Mucosa of descending colon (tissue), 3 donors: ENCODE measurements at regions not wholly inside any gene's neighbourhood (a gene's known extent, or its start where the extent isn't known, plus 50 kb on each side); places are given as distances from the start of the nearest gene placed in this dataset.
A peak's percentile ranks its signal among the peaks of the same experiment; 100 is the strongest.
"Not testable (repeated sequence)": the region's sequence is repeated elsewhere in the genome, so short reads cannot be mapped to it uniquely, and the experiment has no call there.

Experiments
- ATAC-seq: fragments of 200-7000 bp; cut with Tn5 transposase; one replicate; pipeline ENCODE4 v1.9.1; 2020; ENCODE audit warnings: mild to moderate bottlenecking, moderate library complexity
- DNase-seq, 3 donors: peaks; one replicate each; pipeline ENCODE4 v3.0.0-alpha.2; 2020
- H3K36me3 ChIP-seq: fragments of 200-600 bp; one replicate; pipeline ENCODE4 v1.8.0; 2021; ENCODE audit warnings: low read depth, mild to moderate bottlenecking
- H3K4me1 ChIP-seq: fragments of 200-600 bp; one replicate; pipeline ENCODE4 v1.8.0; 2021; ENCODE audit warnings: low read depth, mild to moderate bottlenecking
- H3K4me3 ChIP-seq: fragments of 200-600 bp; one replicate; pipeline ENCODE4 v1.8.0; 2021; ENCODE audit warnings: mild to moderate bottlenecking
- H3K9me3 ChIP-seq: fragments of 200-600 bp; one replicate; pipeline ENCODE4 v1.8.0; 2021; ENCODE audit warnings: mild to moderate bottlenecking
- intact Hi-C, 2 donors: fragments of 100-400 bp; cut with DNase I in 1 of 2; cut with micrococcal nuclease in 1 of 2; formaldehyde crosslinking; loops; one replicate each; pipeline versions ENCODE4 v1.11.0 to v1.11.1; 2022; cut with DNase I, micrococcal nuclease
- TF ChIP-seq, protein P1 (sequence below): fragments of 200-600 bp; IDR thresholded peaks from one replicate; pipeline ENCODE4 v1.8.0; 2022; ENCODE audit warnings: antibody characterized with exemption, mild to moderate bottlenecking
- donor health status: DM: no; HTN: no; CAD: no; lungs with moderate emphysema.
- donor health status: DM: no; HTN: no; CAD: no.
- donor health status: DM: no; HTN: yes; CAD: no.

DNA sequence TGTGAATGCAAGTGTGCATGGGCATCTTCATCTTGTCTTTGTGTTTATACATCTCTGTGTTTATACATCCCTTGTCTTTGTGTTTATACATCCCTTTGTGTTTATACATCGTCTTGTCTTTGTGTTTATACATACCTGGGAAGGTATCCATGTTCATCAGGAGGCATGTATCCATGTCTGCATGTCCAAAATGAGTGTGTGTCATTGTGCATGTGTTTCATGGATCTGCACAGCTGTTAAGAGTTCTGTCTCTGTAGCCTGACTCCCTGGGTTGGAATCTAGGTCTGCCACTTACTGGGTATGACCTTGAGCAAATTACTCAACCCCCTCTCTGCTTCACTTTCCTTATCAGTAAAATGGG is 50.1 kb upstream of the SIRPA start:
- H3K36me3 ChIP-seq: no peaks in the 10 kb centered on the region
- intact Hi-C loops: no loop called here
- H3K4me1 ChIP-seq: no peaks in the 10 kb centered on the region
- no peak overlapping the region for H3K4me3 ChIP-seq
- TF ChIP-seq, protein P1, sequence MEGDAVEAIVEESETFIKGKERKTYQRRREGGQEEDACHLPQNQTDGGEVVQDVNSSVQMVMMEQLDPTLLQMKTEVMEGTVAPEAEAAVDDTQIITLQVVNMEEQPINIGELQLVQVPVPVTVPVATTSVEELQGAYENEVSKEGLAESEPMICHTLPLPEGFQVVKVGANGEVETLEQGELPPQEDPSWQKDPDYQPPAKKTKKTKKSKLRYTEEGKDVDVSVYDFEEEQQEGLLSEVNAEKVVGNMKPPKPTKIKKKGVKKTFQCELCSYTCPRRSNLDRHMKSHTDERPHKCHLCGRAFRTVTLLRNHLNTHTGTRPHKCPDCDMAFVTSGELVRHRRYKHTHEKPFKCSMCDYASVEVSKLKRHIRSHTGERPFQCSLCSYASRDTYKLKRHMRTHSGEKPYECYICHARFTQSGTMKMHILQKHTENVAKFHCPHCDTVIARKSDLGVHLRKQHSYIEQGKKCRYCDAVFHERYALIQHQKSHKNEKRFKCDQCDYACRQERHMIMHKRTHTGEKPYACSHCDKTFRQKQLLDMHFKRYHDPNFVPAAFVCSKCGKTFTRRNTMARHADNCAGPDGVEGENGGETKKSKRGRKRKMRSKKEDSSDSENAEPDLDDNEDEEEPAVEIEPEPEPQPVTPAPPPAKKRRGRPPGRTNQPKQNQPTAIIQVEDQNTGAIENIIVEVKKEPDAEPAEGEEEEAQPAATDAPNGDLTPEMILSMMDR: no peak
- ATAC-seq: no peak
- no peak for DNase-seq
- no peaks in the 10 kb centered on the region for H3K9me3 ChIP-seq

DNA sequence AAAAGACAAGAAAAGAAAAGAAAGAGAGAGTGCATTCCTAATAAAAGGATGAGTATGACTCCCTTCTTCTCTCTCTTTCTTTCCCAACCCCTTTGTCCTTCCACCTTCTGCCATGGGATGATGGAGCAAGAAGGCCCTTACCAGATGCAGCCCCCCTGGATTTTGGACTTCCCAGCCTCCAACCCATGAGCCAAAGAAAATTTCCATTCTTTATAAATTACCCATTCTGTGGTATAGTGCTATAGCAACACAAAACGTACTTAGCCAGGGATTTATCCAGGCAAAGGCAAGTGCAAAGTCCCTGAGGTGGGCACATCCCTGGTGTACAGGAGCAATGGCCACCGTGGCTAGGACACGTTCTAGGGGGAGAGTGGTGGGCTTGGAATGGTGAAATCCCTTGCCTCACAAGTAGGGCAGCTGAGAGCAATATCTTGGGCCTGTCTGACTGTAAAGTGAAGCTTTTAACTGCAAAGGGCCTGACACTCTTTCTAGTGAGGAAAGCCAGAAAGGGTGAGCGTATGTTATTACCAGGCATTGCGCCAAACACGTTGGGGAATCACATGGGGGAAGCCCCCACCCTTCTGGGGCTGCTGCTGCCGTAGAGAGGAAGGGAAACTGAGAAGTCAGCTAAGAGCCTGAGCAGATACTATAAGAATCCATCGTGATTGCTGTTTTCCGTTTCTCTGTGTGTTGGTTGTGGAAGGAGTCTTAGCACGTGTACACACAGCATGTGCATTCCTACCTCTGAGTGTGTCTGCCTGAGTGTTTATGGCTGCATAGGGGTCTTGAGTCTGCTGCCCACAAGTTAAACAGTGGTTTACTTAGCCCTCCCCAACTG is 50.7 kb upstream of the SIRPA start:
- DNase-seq (peak in 1 of 3 donors; percentile 58), ATAC-seq (peak; percentile 70)
- no peak overlapping the region for H3K4me3 ChIP-seq
- no peaks in the 10 kb centered on the region for H3K4me1 ChIP-seq
- no peaks in the 10 kb centered on the region for H3K36me3 ChIP-seq
- TF ChIP-seq, protein P1: no peak
- intact Hi-C loops: no loop called here
- no peaks in the 10 kb centered on the region for H3K9me3 ChIP-seq

DNA sequence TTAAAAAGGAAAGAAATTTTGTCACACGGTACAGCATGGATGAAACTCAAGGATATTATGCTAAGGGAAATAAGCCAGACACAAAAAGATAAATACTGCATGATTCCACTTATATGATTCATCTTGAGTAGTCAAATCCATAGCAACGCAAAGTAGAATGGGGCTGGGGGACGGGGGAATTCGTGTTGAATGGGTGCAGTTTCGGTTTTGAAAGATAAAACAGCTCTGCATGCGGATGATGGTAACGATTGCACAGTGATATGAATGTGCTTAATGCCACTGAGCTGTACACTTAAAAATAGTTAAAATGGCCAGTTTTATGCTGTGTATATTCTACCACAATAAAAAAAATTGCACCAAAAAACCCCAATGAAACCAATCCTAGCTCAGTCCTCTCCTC is 52.9 kb upstream of the SIRPA start:
- TF ChIP-seq, protein P1: no peak
- no peak overlapping the region for H3K4me3 ChIP-seq
- DNase-seq (no peak), ATAC-seq (no peak)
- no peaks in the 10 kb centered on the region for H3K9me3 ChIP-seq
- intact Hi-C loops: no loop called here
- H3K36me3 ChIP-seq: no peaks in the 10 kb centered on the region
- H3K4me1 ChIP-seq: no peaks in the 10 kb centered on the region

DNA sequence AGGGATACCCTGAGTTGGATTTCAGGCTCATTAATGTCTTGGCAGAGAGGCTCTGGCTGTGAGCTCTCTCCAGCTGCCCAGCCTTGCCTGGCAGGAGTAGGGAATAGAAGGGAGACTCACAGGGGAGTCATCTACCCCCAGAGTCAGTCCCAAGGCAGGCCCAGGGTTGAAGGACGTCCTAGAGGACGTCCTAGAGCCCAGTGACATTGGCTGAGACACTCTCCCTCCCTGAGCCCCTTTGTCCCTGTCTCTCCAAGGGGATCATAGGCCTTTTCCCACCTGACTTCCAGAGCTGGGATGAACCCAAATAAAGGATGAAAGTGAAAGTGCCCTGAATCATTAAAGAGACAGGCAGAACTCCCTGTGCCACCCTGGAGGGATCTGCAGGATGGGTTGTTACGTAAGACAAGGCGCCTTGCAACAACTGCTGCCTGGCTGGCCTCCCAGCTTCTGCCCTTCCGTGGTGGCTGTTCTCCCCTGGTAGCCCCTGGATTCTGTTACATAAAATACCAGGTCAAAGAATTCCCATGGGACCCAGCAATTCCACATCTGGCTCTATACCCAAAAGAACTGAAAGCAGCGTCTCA is 53.6 kb upstream of the SIRPA start:
- intact Hi-C loops: no loop called here
- DNase-seq (no peak), ATAC-seq (no peak)
- H3K4me1 ChIP-seq: no peaks in the 10 kb centered on the region
- H3K9me3 ChIP-seq: no peaks in the 10 kb centered on the region
- H3K4me3 ChIP-seq: no peak overlapping the region
- TF ChIP-seq, protein P1: no peak
- no peaks in the 10 kb centered on the region for H3K36me3 ChIP-seq

DNA sequence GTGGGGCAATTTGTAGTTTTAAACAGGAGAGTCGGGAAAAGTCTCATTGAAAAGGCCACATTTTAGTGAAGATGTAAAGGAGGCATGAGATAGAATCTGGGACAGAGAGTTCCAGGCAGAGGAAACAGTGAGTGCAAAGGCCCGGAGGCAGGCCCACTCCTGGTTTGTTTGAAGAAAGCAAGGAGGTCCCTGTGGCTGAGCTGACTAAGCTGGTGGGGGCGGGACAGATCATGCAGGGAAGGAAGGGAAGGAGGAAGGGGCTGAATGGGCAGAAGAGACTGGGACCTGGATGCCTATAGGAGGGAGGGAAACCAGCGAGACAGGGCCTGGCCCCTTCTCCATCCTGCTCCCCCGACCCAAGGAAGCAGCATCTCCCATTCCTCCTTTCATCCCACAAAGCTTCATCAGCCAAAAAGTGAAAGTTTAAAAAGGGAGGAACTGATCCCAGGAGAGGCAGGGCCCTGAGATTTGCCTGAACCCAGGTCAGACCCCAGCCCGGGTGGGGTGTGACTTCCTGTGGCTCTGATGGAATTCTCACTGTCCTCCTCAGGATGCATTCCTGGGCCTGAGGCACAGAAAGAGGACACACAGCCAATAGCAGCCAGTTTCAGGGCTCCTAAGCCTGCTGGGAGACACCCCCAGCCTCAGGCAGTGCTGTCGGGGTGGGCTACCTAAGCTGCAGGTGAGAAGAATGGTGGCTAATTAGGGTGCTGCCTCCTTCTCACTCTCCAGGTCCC is 54.2 kb upstream of the SIRPA start:
- no peaks in the 10 kb centered on the region for H3K9me3 ChIP-seq
- intact Hi-C loops: no loop called here
- H3K4me3 ChIP-seq: no peak overlapping the region
- DNase-seq (no peak), ATAC-seq (no peak)
- no peaks in the 10 kb centered on the region for H3K4me1 ChIP-seq
- TF ChIP-seq, protein P1: no peak
- H3K36me3 ChIP-seq: no peaks in the 10 kb centered on the region

DNA sequence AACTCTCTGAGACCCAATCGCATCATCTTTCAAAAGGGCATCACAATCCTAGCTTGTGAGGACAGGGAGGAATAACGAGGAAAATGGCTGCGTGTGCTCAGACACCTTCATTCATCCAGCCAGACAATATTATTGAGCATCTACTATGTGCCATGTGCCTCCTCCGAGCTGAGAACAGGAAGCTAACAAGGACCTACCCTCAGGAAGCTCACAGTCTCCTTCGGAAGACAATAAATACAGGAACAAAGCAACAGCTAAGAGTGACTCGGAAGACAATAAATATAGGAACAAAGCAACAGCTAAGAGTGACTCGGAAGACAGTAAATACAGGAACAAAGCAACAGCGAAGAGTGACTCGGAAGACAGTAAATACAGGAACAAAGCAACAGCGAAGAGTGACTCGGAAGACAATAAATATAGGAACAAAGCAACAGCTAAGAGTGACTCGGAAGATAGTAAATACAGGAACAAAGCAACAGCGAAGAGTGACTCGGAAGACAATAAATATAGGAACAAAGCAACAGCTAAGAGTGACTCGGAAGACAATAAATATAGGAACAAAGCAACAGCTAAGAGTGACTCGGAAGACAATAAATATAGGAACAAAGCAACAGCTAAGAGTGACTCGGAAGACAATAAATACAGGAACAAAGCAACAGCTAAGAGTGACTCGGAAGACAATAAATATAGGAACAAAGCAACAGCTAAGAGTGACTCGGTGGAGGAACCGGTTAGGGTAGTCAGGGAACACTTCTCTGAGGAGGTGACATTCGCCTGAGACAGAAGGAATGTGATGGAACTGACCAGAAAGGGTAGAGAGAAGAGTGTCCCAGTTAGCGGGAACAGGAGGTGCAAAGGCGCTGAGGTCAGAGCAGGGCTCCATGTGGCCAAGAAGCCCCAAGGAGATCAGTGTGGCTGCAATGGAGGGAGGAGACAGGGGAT is 55.6 kb upstream of the SIRPA start:
- H3K36me3 ChIP-seq, DNase-seq, H3K9me3 ChIP-seq, intact Hi-C loops, H3K4me1 ChIP-seq, H3K4me3 ChIP-seq: not testable (repeated sequence)
- ATAC-seq: peak; percentile 55
